H4 (cell line): ENCODE measurements at regions not wholly inside any gene's neighbourhood (a gene's known extent, or its start where the extent isn't known, plus 50 kb on each side); places are given as distances from the start of the nearest gene placed in this dataset.
A peak's percentile ranks its signal among the peaks of the same experiment; 100 is the strongest.

ENCODE experiments used
- DNase-seq: peaks from one replicate; pipeline ENCODE4 v3.0.0-alpha.2; 2015; ENCODE audit warnings: low spot score

DNA sequence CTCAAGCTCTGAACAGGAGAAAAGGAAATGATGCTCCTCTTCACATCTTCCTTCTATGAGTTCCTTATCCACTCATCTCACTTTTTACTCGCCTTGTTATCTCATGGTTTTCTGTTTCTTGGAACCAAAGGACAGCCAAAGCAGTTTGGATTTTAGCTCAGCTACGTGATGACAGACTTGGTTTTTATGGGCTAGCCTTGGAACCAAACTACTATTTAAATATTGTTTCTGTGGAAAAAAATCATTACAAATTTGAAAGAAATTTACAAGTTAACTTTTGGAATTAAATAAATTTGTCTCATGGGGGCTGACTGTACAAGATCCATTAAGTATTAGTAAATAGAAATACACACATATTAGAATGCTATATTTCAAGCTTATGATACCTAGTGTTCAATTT is 727.8 kb upstream of the FANCL start:
- DNase-seq = no peak

DNA sequence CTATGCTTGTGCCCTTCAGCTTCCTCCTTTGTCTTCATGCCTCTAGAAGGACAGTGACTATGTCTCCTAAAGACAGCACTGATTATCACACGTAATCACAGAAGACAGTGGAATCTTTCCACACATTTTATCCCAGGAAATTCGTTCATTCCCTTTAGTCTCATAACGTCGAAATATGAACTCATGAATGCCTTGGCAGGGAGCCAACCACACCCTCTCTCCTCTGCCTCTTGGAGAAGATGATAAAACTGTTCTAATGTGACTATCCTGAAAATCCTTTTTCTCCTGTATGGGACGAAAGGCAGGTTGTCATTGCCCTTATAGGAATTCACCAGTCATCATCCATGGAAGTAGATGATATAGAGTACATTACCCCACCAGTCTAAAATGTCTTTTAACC is 726.6 kb upstream of the FANCL start:
- DNase-seq = no peak

DNA sequence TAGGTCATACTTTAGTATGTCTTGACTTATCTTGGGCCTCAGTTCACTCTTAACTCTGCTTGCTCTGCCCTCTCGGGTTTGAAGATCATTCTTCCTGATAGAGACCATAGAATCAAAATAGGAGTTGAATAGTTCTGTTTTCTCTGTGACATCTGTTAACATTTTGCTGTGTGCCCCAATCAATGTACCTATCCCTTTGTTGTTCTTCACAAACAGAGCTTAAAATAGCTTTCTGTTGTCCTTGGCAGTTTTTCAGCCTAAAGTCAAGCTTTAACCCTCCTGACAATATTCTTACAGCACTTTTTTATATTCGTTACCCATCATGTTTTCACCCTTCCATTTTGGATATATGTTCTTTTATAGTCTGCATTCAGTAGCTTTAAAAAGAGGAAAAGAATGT is 724.5 kb upstream of the FANCL start:
- DNase-seq = no peak

DNA sequence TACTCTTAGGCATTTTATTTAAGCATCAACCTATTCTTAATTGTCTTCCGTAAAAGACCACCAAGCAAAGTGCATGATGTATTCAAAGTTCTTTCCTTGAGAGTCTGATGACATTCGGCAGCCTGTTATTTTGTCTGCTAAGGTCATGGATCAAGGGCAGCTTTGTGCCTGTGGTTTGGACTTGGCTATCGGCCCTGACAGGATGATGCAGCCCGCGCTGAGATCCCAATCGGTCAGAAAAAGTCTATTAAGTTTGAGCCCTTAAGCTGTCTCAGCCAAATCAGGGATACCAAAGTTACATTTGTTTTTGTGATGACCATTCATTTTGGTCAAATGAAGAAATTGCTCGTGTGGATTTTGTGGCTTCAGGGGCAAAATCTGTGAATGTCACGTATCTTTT is 718.9 kb upstream of the FANCL start:
- DNase-seq = no peak

DNA sequence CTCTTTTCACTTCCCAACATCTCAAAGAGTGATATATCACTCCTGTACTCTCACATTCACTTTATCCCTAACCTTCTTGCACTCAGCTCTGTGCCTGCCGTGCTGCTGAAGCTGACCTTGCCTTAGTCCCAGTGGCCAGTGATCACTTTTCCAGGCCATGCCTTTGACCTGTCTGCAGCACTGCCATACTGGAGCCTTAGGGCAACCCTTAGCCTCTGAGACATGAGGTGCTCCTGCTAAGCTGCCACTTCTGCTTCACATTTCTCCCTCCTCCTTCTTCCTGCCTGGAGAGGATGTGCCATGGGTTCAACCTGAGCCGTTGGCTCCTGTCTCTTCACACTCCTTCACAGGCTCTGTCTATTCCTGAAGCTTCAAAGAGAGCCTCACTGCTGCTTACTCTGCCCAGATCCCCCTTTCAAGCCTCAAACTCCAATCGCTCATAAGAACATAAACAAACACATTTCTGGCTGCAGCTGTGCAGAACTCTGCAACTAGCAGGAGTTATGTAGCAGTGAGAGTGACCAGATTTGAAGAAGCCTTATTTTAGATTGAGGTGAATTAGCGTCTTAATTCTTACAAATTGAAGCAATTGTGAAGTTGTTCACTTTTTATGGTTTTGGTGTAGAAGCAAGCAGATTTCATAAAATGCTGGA is 716.2 kb upstream of the FANCL start:
- no peak for DNase-seq

DNA sequence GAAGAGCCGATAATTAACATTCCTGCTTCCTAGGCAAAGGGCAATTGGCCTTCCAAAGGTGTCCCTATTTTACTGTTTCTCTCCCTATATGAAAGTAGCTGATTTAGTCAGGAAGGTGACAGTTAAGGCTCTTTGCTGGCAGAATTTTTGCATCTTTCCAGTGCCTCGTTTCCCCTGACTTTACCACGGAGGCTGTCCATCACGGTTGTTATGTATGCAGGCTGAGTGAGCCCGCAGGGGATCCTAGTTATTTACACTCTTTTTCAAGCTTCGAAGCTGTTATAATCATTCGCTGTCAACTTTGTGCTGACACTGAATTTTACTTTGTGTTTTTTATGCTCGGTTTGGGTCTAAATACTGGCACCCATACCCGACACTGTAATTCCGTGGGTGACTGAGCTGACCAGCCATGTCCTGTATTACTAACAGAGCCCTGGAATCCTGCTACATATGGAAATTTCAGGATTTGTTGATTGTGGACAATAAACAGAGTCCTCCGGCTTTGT is 713.8 kb upstream of the FANCL start:
- no peak for DNase-seq

DNA sequence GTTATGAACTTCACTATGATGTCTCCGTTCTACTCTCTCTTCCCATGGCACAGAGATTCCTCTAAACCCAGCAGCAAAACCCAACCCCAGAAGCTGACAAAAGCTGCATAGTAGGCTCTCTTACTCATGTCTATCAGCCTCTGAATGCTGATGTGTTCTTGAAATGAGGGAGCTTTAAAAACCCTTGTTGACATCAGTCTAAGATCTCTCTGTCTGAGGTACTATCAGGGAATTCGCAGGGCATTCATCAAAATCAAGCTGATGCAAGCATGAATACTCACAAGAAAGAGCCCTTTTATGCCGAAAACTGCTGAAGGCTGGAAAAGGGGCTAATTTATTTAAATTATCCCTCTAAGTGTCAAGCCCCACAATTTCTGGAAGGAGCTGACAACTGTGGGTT is 710.6 kb upstream of the FANCL start:
- DNase-seq = no peak

DNA sequence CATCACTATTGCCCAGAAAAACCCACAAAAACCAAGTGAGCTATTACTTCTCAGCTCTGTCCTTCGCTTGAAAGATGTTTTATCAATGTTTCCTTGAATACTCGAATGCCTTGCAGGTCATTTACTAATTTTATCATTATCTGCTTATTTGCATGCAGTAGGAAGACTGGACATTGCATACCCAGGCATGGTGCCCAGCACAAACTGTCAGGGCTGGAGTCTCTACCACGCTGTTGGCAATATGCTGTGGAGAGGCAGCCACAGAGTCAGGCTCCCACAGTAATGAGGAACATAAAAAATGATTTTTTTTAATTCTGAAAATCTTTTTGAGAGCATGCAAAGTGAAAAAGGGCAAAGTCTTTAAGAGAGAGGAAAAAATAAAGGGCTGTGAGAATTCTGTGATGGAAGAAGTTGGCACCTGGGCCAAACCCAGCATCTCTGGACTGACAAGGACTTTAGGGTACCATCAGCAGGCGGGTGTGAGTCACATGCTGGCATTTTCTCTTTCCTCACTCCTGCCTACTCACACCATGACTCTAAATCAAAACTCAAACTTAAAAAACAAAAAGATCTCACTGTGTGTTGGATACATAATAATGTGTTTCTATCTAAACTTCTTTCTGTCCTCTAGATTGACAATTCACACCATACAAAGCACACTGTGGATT is 709.8 kb upstream of the FANCL start:
- DNase-seq = no peak

DNA sequence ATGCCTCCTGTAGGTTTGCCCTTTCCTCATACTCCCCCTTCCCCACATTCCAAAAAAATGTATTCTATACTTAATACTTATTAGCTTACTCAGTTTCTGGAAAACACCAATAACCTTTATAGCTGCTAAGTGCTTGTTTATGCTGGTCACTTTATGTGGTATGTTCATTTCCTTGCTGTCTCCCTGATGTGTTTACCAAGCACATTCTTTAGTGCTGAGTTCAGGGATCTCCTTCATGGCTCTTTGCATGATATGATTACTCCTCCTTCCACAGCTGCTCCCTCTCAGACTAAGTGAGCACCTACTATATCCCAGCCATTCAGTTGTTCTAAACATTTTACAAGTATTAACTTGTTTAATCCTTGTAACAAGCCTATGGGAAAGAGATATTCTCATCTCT is 698.3 kb upstream of the FANCL start:
- DNase-seq = peak; percentile 72

DNA sequence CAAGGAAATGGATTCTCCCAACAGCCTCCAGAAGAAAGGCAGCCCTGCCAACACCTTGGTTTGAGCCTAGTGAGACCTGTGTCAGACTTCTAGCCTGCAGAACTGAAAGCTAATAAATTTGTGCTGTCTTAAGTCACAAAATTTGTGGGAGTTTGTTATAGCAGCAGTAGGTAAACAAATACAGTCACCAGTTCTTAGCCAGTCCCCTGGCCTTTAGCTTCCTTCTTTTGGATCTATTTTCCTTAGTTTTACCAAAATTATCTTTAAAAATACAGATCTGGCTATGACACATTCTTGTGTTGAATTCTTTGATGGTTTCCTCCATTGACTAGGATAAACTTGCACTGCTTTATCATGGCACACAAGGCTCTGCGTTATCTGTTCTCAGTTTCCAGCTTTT is 697.9 kb upstream of the FANCL start:
- peak; percentile 13 for DNase-seq

DNA sequence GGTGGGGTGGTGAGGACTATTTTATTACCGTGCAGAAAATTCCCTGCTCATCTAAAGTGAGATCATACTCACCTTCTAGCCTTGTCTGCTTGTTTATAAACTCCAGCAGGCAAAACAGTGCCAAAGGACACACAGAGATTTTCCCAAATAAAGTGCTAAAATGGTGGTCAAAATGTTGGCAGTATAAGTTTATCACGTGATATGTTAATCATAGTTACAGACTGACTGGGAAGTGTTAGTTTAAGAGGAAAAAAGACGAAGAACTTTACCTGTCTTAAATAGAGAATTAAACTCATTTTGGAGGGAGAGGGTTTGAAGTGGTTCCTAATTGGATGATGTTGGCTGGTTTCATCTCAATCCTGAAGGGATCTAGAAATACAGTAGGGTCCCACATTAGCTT is 691.7 kb upstream of the FANCL start:
- DNase-seq = no peak

DNA sequence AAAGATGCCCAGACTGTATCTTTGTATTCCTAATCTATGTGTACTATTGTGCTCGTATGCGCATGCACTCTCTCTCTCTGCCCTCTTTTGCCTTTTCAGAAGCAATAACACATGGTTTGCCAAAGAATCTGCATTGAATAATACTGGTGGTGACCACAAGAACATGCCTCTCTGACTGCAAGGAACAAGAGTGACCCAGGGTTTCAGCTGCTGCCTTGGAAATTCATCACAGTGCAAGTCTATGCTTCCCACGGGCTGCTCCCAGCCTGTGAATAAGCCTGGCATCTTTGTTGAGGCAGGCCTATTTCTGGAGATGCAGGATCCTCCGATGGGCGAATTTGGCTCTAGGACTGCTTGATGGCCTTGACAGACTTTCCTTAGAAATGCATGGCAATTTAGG is 689.4 kb upstream of the FANCL start:
- DNase-seq = no peak

DNA sequence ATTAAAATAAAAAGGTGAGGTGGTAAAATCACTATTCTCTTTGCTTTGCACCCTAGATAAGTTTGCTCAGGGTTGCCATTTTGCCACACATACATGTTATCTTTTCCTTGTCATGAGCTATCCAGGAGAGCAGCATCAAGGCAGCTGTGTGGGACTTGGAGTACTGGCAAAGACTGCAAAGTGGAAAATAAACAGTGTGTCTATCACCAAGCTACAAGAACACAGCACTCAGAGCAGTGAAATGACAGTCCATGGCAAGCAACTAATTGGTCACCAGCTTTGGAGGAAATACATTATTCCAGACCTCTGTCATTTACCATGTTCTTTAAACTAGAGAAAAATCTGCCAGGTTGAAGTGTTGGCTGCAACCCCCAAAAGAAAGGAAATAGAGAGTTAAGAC is 687.8 kb upstream of the FANCL start:
- DNase-seq = no peak

DNA sequence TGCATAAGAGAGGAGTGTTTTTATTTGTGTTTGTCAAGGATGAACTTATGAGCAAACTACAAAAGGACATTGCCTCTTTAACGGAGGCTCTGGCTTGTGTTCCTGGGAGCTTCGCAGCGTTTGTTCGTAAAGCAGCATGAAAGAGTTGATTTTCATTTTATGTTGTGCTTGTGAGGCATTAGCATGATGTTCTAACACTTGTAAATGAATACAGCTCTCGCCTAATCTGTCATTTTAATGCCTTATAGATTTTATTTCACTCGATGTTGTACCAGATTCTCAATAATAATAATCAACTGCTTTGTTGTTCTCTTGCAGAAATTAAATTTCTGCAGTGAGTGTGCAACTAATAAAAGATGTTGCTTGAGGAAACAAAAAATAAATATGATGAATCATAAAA is 687.3 kb upstream of the FANCL start:
- no peak for DNase-seq

DNA sequence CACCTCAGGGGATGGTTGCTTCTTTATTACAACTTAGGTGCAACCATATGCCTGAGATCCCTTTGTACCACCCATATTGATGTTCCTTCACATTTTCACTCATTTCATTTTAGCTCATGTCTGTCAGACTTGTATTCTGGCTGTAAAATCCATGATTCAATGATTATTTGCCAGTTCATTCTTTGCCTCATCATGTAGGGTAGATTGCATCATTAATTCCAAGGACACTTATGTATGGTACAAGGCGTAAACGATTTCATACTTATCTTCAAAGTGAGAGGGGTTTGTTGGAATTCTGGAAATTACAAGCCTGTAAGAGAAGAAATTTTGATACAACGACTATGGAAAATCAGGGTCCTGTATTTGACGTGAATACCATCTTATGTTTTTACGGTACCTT is 685.0 kb upstream of the FANCL start:
- DNase-seq = no peak

DNA sequence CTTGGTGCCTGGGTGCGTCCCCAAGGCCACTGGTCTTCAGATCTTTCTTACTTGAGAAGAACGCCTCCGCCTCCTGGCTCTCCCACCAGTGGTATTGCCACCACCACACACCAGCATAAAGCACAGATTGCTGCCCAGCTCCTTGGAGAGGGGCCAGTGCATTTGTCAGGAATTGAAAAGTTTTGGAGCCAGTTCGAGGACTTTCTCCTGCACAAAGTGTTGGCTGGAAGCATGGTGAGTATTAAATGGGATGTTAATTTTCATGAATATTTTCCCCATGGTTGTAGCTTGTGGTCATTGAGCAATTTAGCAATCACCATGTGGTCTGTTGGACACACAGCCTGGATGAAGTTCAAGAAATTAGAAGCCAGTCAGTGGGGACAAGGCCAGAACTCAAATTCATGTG is 684.6 kb upstream of the FANCL start:
- peak; percentile 52 for DNase-seq

DNA sequence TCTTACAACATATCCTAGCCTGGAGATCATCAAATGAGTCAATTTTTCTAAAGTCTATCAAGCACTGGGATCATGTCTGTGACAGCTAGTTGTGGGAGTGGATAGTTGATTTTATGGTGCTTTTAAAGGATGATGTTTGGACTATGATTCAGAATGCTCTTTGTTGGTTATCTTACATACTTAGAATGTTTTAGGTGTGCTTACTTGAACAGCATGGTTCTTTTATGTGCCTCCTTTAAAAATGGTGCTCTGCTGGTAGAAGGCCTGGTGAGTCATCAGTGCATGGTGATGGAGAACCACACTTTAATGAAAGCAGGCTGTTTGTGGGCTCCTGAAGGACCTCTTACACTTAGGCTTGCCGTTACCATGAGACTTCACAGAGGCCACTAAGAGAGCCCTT is 682.7 kb upstream of the FANCL start:
- DNase-seq = peak; percentile 91

DNA sequence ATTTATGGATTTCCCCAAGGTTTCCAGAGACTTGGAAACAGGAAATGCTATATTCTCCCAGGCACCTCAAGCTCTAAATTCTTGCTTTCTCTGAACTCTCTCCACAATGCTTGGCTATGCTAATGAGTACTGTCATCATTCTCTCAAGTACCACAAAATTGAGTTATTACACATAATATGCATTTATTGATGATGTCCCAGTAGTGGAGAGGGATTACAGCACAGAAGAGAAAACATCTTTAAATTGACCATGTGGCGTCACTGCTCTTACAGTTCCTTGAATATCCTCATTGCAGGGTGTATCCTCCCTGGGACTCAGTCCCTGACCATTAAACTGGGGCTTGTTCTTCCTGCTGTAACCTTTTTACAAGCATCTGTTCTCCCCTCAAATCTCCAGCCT is 681.1 kb upstream of the FANCL start:
- DNase-seq = no peak

DNA sequence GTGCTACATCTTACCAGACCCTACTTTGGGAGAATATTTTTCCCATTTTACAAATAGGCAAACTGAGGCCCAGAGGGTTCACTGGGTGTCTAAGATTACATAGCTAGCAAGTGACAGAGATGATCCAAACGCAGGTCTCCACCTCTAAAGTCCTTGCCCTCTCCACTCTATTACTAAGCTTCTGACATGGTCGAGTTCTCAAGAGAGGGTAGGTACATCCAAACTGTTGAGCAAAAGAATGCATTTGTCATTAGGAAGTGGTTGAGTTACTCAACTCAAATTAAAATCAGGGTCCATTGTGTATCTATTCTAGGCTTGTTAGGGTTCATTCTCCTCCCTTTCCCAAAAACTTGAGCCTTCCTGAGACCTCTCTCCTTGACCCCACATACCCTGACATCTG is 680.6 kb upstream of the FANCL start:
- DNase-seq = no peak

DNA sequence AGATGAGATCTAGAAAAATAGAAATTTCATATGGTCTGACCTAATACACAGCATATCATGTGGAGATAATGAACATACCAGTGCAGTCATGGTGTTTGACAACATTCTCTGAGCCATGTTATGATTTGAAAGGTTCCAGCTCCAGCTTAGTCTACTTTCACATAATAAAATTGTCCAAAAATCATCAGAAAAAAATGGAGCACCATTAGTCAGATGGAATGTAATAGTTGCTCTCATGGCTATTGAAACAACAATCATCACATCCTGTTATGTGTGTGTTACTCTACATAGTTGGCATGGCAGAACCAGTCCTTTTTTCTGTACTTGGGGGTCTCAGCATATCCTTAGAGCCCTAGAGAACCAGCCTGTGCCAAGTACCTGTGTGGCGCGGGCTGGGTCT is 678.9 kb upstream of the FANCL start:
- DNase-seq = no peak

DNA sequence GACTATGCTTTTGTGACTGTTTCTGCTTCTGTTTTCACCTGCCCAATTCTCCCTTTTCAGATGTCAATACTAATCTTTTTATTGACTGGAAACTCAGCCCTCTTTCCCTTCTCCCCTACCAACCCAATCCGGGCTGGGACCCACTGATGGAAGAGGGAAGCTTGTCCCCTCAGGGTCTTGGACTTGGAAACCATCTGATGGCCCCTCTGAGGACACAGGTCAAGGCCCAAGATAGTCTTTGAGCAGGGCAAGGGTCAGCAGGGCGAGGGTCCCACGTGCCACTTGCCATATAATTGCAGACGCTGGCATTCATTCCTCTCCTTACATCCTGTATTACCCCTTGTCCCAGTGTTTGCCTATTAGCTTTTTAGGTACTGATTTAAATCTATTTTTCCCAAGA is 678.2 kb upstream of the FANCL start:
- DNase-seq = no peak

DNA sequence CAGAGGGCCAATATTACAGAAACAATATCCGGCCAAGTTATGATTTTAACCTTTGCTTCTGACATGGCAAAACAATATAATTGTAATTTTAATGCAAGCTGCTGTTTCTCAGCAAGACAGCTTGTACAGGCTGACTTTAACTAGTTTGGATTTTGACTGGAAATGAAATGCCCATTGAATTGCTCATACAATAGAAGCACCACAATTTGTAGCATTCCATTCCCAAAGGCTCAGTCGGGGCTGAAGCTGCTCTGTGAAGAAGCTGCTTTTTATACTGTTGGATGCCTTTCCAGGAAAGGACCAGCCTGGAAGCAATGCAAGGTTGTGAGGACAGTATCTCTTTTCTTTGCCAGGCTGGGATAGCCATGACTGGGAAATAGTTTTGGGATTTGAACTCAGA is 677.0 kb upstream of the FANCL start:
- no peak for DNase-seq

DNA sequence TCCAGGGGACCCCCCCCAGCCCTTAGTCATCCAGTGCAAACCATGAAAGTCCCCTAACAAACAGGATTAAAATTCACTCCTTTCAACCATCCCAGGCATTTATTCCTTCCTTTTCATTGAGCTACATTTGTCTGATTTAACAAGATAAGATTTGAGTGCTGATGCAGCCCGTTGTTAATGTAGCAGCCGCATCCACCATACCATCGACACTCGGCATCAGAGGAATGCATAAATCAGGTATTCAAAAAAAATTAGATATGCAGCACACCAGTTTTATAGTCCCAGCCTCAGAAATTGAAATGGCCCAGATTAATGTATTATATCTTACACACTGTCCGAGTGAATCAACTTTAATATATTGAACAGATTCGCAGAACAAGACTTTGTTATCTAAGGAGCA is 676.5 kb upstream of the FANCL start:
- DNase-seq = no peak

DNA sequence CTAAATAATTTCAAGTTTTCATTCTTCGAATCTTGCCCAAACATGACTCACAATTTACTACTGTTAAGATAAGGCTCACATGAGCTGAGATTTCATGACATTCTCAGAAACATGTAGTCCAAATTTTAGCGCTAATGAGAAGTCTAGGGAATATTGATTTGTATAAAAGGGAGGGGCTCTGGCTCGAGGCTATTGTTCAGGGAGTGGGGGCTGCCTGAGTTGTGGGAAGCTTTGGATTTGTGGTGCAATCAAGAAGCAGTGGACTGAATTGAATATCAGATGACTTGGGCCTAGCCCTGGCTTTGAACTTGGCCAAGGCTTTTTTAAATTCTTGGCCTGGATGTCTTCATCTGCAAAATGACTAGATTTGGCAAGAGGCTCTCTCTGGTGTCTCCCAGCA is 674.9 kb upstream of the FANCL start:
- DNase-seq = no peak
